K562 (cell line): ENCODE measurements at regions not wholly inside any gene's neighbourhood (a gene's known extent, or its start where the extent isn't known, plus 50 kb on each side); places are given as distances from the start of the nearest gene placed in this dataset.

ENCODE experiments used
- CBFA2T2 ChIP-seq: fragments of 450-650 bp; conservative IDR thresholded peaks from 2 replicates; pipeline ENCODE4 v1.6.1; 2017; ENCODE audit warnings: mild to moderate bottlenecking
- ETV1 ChIP-seq: fragments of 450-650 bp; conservative IDR thresholded peaks from 2 replicates; pipeline ENCODE4 v1.6.1; 2016; ENCODE audit warnings: missing genetic modification characterization, control low read depth, low read depth, missing compliant biosample characterization
- FOSL1 ChIP-seq: fragments of 200-800 bp; sonication (Bioruptor generic); conservative IDR thresholded peaks from 2 replicates; pipeline ENCODE4 v1.6.1; 2016; ENCODE audit warnings: missing genetic modification characterization, missing compliant biosample characterization
- NFE2 ChIP-seq: IDR thresholded peaks from 2 replicates; pipeline ENCODE4 v1.6.1; 2014; ENCODE audit warnings: antibody characterized with exemption, low read depth
- NR2C2 ChIP-seq, 2 experiments: fragments of 200-800 bp in 1 of 2; sonication (Bioruptor generic) in 1 of 2; sonication (generic) in 1 of 2; formaldehyde crosslinking in 1 of 2; IDR thresholded peaks; 2 replicates each; pipeline versions ENCODE4 v1.6.1 to v1.8.0; 2016 to 2022; ENCODE audit warnings: mild to moderate bottlenecking in 1 of 2, missing compliant biosample characterization in 1 of 2, missing genetic modification characterization in 1 of 2, missing genetic modification reagents in 1 of 2
- SLC30A9 ChIP-seq: fragments of 250-450 bp; sonication (Bioruptor Pico); IDR thresholded peaks from 2 replicates; pipeline ENCODE4 v1.8.0; 2022; ENCODE audit warnings: mild to moderate bottlenecking, moderate library complexity
- ZBTB17 ChIP-seq: fragments of 450-650 bp; formaldehyde crosslinking; IDR thresholded peaks from 2 replicates; pipeline ENCODE4 v1.4.0; 2020; ENCODE audit warnings: mild to moderate bottlenecking
- ZHX1 ChIP-seq: fragments of 150-350 bp; conservative IDR thresholded peaks from 2 replicates; pipeline ENCODE4 v1.6.1; 2014; ENCODE audit warnings: low read length
- ZNF511 ChIP-seq: sonication (generic); formaldehyde crosslinking; IDR thresholded peaks from 2 replicates; pipeline ENCODE4 v1.8.0; 2022; ENCODE audit warnings: mild to moderate bottlenecking, missing genetic modification reagents

GRCh38 chr4:140256335-140256734 is 102.4 kb upstream of the MAML3 start (continued):
- TF ChIP-seq SLC30A9 (CRISPR knock-in tag): no peak
- TF ChIP-seq FOSL1 (tag): peak; percentile 71
- TF ChIP-seq NFE2: peak; percentile 25; the same call in 1 of the 2 replicates
- no peak for TF ChIP-seq NR2C2 (CRISPR knock-in tag; IDR thresholded peaks at IDR 0.05)
- TF ChIP-seq NR2C2 (tag; IDR thresholded peaks at IDR 0.05): peak; percentile 20; the same call in 1 of the 2 replicates
- TF ChIP-seq ZHX1: no peak
- 0 out of 2 replicates have a peak, but pooled peaks have one; percentile 21 for TF ChIP-seq ETV1 (tag)
- no peak for TF ChIP-seq ZBTB17
- no peak for TF ChIP-seq ZNF511 (CRISPR knock-in tag)
- no peak for TF ChIP-seq CBFA2T2
